Liver (tissue), 3 donors: ENCODE measurements at regions not wholly inside any gene's neighbourhood (a gene's known extent, or its start where the extent isn't known, plus 50 kb on each side); places are given as distances from the start of the nearest gene placed in this dataset.

Experiments
- GABPA ChIP-seq, 2 donors: IDR thresholded peaks in 1 of 2; conservative IDR thresholded peaks in 1 of 2; 2 replicates each; pipeline ENCODE4 v1.6.1; 2016; ENCODE audit warnings: antibody characterized with exemption in 2 of 2, mild to moderate bottlenecking in 1 of 2, moderate library complexity in 1 of 2
- TAF1 ChIP-seq: conservative IDR thresholded peaks from 2 replicates; pipeline ENCODE4 v1.6.1; 2016; ENCODE audit warnings: antibody characterized with exemption, mild to moderate bottlenecking
- TF ChIP-seq, protein P1 (sequence below): fragments of 150-350 bp; IDR thresholded peaks from 2 replicates; pipeline ENCODE4 v1.5.1; 2017; ENCODE audit warnings: improper control_type of control experiment, low read depth, low read length; ENCODE audit not compliant: missing input control
- TF ChIP-seq, protein P2 (sequence below): IDR thresholded peaks from 2 replicates; pipeline ENCODE4 v1.6.1; 2016; ENCODE audit warnings: antibody characterized with exemption
- donor health status: healthy.
- donor health status: healthy.

- TF ChIP-seq, protein P1, sequence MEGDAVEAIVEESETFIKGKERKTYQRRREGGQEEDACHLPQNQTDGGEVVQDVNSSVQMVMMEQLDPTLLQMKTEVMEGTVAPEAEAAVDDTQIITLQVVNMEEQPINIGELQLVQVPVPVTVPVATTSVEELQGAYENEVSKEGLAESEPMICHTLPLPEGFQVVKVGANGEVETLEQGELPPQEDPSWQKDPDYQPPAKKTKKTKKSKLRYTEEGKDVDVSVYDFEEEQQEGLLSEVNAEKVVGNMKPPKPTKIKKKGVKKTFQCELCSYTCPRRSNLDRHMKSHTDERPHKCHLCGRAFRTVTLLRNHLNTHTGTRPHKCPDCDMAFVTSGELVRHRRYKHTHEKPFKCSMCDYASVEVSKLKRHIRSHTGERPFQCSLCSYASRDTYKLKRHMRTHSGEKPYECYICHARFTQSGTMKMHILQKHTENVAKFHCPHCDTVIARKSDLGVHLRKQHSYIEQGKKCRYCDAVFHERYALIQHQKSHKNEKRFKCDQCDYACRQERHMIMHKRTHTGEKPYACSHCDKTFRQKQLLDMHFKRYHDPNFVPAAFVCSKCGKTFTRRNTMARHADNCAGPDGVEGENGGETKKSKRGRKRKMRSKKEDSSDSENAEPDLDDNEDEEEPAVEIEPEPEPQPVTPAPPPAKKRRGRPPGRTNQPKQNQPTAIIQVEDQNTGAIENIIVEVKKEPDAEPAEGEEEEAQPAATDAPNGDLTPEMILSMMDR: no peak
- TF ChIP-seq, protein P2, sequence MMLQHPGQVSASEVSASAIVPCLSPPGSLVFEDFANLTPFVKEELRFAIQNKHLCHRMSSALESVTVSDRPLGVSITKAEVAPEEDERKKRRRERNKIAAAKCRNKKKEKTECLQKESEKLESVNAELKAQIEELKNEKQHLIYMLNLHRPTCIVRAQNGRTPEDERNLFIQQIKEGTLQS: no peak
- TF ChIP-seq TAF1 (no peak), GABPA (IDR thresholded peaks at IDR 0.05 in 1 of 2, conservative IDR thresholded peaks at IDR 0.05 in 1 of 2) (no peak)
Measured at GRCh38 chr5:117686926-117687325, 1112.3 kb upstream of the SEMA6A start.
